Upper lobe of left lung (tissue), 6 donors: ENCODE measurements at regions not wholly inside any gene's neighbourhood (a gene's known extent, or its start where the extent isn't known, plus 50 kb on each side); places are given as distances from the start of the nearest gene placed in this dataset.
A peak's percentile ranks its signal among the peaks of the same experiment; 100 is the strongest.

ENCODE experiments used
- ATAC-seq, 2 donors: fragments of 200-7000 bp; cut with Tn5 transposase; one replicate each; pipeline ENCODE4 v1.9.1; 2022; ENCODE audit warnings: mild to moderate bottlenecking in 2 of 2, moderate library complexity in 2 of 2; ENCODE audit not compliant: low FRiP score in 2 of 2
- DNase-seq, 2 donors: peaks; one replicate each; pipeline ENCODE4 v3.0.0-alpha.2; 2019 to 2020
- H3K27ac ChIP-seq, 4 donors: fragments of 200-600 bp; sonication (generic); one replicate each; pipeline ENCODE4 v1.5.1; 2016 to 2019
- H3K27me3 ChIP-seq, 4 donors: fragments of 200-600 bp; sonication (generic); one replicate each; pipeline ENCODE4 v1.5.1; 2017 to 2019
- H3K36me3 ChIP-seq, 4 donors: fragments of 200-600 bp; sonication (generic); one replicate each; pipeline ENCODE4 v1.5.1; 2016 to 2019
- H3K4me1 ChIP-seq, 4 donors: fragments of 200-600 bp; sonication (generic); one replicate each; pipeline ENCODE4 v1.5.1; 2018 to 2019
- H3K4me3 ChIP-seq, 4 donors: fragments of 200-600 bp; sonication (generic); one replicate each; pipeline ENCODE4 v1.5.1; 2017 to 2019; ENCODE audit warnings: mild to moderate bottlenecking in 2 of 4, moderate library complexity in 1 of 4
- H3K9me3 ChIP-seq, 4 donors: fragments of 200-600 bp; sonication (generic); one replicate each; pipeline ENCODE4 v1.5.1; 2018 to 2019
- EP300 ChIP-seq, 4 donors: sonication (generic); formaldehyde crosslinking; IDR thresholded peaks; one replicate each; pipeline ENCODE4 v1.5.1; 2017; ENCODE audit warnings: antibody characterized with exemption in 4 of 4, control low read depth in 2 of 4
- POLR2A ChIP-seq, 4 donors: fragments of 450-650 bp; IDR thresholded peaks; one replicate each; pipeline ENCODE4 v1.5.1; 2016 to 2017; ENCODE audit warnings: antibody characterized with exemption in 4 of 4, mild to moderate bottlenecking in 2 of 4
- POLR2AphosphoS5 ChIP-seq, 2 donors: sonication (generic); formaldehyde crosslinking; IDR thresholded peaks; one replicate each; pipeline ENCODE4 v1.5.1; 2017; ENCODE audit warnings: antibody characterized with exemption in 2 of 2
- WGBS, 2 donors: methylation state at CpG; one replicate each; pipeline ENCODE4 v1.1.5; 2017 to 2018; 5-methylcytosine and 5-hydroxymethylcytosine counted together
- TF ChIP-seq, protein P1 (sequence below), 6 experiments: fragments of 450-650 bp in 4 of 6; fragments of 200-600 bp in 2 of 6; sonication (generic) in 2 of 6; IDR thresholded peaks; one replicate each; pipeline ENCODE4 v1.5.1; 2016 to 2019; ENCODE audit warnings: antibody characterized with exemption in 6 of 6
- donor health status: DM: no; HTN: no; CAD: no; lungs with moderate emphysema.
- donor health status: DM: no; HTN: yes; CAD: no; lungs with severe emphysema.

DNA sequence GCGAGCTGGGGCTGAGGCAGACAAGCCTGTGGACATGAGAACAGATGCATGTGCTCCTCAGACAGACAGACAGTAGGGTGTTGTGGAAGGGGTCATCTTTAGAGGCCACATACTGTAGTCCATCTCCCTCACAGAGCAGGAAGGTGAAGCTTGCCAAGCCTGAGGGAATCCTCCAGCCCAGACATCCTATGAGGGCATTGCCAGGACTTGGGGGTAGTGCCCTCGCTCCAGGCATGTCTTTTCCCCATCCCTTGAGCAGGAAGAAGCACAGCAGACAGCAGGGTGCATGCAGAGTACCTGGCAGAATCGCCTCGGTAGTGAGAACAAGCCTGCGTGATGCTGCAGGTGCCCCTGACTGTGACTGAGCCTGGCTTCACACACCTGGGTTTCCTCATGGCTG, 66.5 kb upstream of the CLDN5 start:
- Histone ChIP-seq H3K27me3 (no peaks in the 10 kb centered on the region), H3K27ac (no peak overlapping the region), H3K9me3 (no peaks in the 10 kb centered on the region), H3K36me3 (no peaks in the 10 kb centered on the region), H3K4me3 (no peak overlapping the region), H3K4me1 (peaks cover 0 to 9% (median 7%) of the 10 kb centered on the region in 4 donors)
- DNase-seq (no peak), ATAC-seq (no peak)
- TF ChIP-seq EP300 (IDR thresholded peaks at IDR 0.05) (no peak), POLR2AphosphoS5 (IDR thresholded peaks at IDR 0.05) (no peak), POLR2A (IDR thresholded peaks at IDR 0.05) (no peak)
- TF ChIP-seq, protein P1, sequence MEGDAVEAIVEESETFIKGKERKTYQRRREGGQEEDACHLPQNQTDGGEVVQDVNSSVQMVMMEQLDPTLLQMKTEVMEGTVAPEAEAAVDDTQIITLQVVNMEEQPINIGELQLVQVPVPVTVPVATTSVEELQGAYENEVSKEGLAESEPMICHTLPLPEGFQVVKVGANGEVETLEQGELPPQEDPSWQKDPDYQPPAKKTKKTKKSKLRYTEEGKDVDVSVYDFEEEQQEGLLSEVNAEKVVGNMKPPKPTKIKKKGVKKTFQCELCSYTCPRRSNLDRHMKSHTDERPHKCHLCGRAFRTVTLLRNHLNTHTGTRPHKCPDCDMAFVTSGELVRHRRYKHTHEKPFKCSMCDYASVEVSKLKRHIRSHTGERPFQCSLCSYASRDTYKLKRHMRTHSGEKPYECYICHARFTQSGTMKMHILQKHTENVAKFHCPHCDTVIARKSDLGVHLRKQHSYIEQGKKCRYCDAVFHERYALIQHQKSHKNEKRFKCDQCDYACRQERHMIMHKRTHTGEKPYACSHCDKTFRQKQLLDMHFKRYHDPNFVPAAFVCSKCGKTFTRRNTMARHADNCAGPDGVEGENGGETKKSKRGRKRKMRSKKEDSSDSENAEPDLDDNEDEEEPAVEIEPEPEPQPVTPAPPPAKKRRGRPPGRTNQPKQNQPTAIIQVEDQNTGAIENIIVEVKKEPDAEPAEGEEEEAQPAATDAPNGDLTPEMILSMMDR (IDR thresholded peaks at IDR 0.05) = no peak
- WGBS, 2 donors = 89 to 90% methylated on average over 1 to 5 of the region's 5 CpGs

DNA sequence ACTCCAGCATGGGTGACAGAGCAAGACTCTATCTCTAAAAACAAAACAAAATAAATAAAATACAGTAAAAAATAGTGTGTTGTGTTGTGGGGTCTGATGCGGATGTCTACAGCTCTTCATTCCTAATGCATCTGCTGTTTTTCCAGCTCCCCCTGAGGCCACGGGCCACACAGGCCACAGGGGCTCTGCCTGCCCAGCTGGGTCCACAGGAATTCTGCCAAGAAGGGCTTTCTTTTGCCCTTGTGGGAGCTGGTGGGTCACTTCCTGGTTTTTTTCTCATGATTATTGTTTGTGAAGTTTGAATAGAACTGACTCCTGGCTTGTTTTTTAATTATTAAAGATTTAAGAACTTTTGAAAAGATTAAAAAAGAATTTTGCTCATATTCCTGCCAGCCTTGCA, 67.4 kb upstream of the CLDN5 start:
- no peak for ATAC-seq
- no peak for TF ChIP-seq EP300 (IDR thresholded peaks at IDR 0.05)
- TF ChIP-seq POLR2AphosphoS5 (IDR thresholded peaks at IDR 0.05) = no peak
- no peak for TF ChIP-seq POLR2A (IDR thresholded peaks at IDR 0.05)
- TF ChIP-seq, protein P1 (IDR thresholded peaks at IDR 0.05) = no peak

DNA sequence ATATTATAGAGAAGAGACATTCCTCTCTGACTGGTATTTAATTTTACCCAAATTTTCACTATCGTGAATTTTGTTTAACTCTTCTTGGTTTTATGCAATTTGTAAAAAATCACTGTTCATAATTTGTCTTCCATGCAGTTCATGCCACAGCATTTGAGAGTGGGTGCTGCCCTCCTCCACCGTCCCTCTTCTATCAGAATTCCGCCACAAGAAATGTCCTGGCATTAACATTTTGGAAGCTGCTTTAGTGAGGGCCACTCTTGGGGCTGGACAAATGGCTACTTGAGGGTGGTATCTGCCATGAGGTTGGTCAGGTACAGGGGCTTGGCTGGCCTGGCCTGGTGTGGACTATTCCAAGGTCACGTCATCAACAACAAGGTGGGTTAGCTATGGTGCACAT, 68.3 kb upstream of the CLDN5 start:
- DNase-seq = no peak
- Histone ChIP-seq H3K36me3 (no peaks in the 10 kb centered on the region), H3K4me3 (no peak overlapping the region), H3K27ac (no peak overlapping the region), H3K27me3 (no peaks in the 10 kb centered on the region), H3K9me3 (no peaks in the 10 kb centered on the region), H3K4me1 (peaks cover 7 to 15% (median 14%) of the 10 kb centered on the region in 4 donors)
- TF ChIP-seq, protein P1 (IDR thresholded peaks at IDR 0.05) = no peak
- TF ChIP-seq EP300 (IDR thresholded peaks at IDR 0.05) (no peak), POLR2AphosphoS5 (IDR thresholded peaks at IDR 0.05) (no peak), POLR2A (IDR thresholded peaks at IDR 0.05) (no peak)
- 89 to 96% methylated on average over 4 of the region's 4 CpGs for WGBS, 2 donors
- no peak for ATAC-seq

More for the DNA sequence above, 67.4 kb upstream of the CLDN5 start:
- H3K36me3 ChIP-seq = no peaks in the 10 kb centered on the region
- no peaks in the 10 kb centered on the region for H3K27me3 ChIP-seq
- no peak for DNase-seq
- WGBS, 2 donors = 60 to 68% methylated on average over 2 of the region's 2 CpGs
- H3K9me3 ChIP-seq = no peaks in the 10 kb centered on the region
- H3K27ac ChIP-seq = no peak overlapping the region
- peaks cover 2 to 15% (median 9%) of the 10 kb centered on the region in 4 donors for H3K4me1 ChIP-seq
- no peak overlapping the region for H3K4me3 ChIP-seq

DNA sequence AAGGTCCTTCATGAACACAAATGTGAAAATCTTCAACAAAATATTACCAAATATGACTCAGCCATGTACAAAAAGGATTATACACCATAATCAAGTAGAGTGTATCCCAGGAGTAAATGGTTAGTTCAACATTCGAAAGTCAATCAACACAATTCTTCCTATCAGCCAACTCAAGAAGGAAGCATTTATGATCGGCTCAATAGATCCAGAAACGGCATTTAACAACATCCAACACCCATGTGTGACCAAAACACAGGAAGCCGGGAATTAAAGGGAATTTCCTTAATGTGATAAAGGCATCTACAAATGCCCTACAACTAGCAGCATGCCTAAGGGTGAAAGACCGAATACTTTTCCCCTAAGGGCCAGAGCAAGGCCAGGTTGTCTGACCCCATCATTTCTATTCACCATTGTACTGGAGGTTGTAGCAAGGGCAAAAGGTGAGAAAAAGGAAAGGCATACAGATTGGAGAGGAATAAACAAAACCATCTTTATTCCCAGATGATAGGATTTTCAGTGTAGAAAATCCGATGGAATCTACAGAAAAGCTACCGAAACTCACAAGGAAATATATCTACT, 69.9 kb upstream of the CLDN5 start:
- peak overlapping the region in 2 of 4 donors; percentile 50 to 55 for H3K27ac ChIP-seq
- no peak for ATAC-seq
- WGBS, 2 donors = 57 to 61% methylated on average over 7 of the region's 7 CpGs

More for the DNA sequence above, 69.9 kb upstream of the CLDN5 start:
- H3K4me1 ChIP-seq = peaks cover 19 to 30% (median 25%) of the 10 kb centered on the region in 4 donors
- TF ChIP-seq EP300 (IDR thresholded peaks at IDR 0.05) (no peak), POLR2A (IDR thresholded peaks at IDR 0.05) (no peak), POLR2AphosphoS5 (IDR thresholded peaks at IDR 0.05) (no peak)
- TF ChIP-seq, protein P1 (IDR thresholded peaks at IDR 0.05) = no peak
- no peaks in the 10 kb centered on the region for H3K9me3 ChIP-seq
- no peaks in the 10 kb centered on the region for H3K27me3 ChIP-seq
- H3K4me3 ChIP-seq = no peak overlapping the region
- H3K36me3 ChIP-seq = no peaks in the 10 kb centered on the region
- no peak for DNase-seq
